HFFc6 (cell line): ENCODE measurements at regions not wholly inside any gene's neighbourhood (a gene's known extent, or its start where the extent isn't known, plus 50 kb on each side); places are given as distances from the start of the nearest gene placed in this dataset.

Source experiments
- DNase-seq: peaks from one replicate; pipeline ENCODE4 v3.0.0-alpha.2; 2018
- H3K27ac Mint-ChIP-seq: 2 replicates; pipeline ENCODE4 v1.8.0; 2020; ENCODE audit warnings: mild to moderate bottlenecking, mixed read lengths
- H3K27me3 Mint-ChIP-seq: 2 replicates; pipeline ENCODE4 v1.8.0; 2021; ENCODE audit warnings: mild to moderate bottlenecking, moderate library complexity, mixed read lengths; ENCODE audit not compliant: insufficient read depth
- H3K36me3 Mint-ChIP-seq: 2 replicates; pipeline ENCODE4 v1.8.0; 2021; ENCODE audit warnings: low read depth, mixed read lengths
- H3K4me1 Mint-ChIP-seq: 2 replicates; pipeline ENCODE4 v1.8.0; 2020; ENCODE audit warnings: low read depth, mixed read lengths
- H3K4me3 Mint-ChIP-seq: 2 replicates; pipeline ENCODE4 v1.8.0; 2020; ENCODE audit warnings: mild to moderate bottlenecking, moderate library complexity, mixed read lengths
- H3K9me3 Mint-ChIP-seq: 2 replicates; pipeline ENCODE4 v1.8.0; 2020; ENCODE audit warnings: mild to moderate bottlenecking, mixed read lengths
- TF ChIP-seq, protein P1 (sequence below): fragments of 200-600 bp; sonication (generic); IDR thresholded peaks from 2 replicates; pipeline ENCODE4 v1.5.0; 2021; ENCODE audit warnings: antibody characterized with exemption, mild to moderate bottlenecking

DNA sequence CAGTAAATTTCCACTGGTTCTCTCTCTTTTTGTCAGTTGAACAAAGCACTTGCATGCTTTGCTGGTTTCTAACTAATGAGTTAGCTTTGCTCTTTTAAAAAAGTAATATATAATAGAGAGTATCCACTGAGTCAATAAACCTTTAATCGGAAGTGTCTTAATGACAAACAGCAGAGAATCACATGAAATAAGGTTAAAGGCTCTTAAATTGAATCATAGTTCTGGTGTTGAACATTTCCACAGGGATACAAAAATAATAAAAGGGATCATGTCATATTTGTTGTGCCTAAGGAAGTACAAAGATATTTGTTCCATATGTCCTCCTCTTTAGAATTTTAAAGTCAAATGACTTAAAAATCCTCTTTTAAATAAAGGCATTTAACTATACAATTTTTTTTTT is 362.6 kb downstream of the LRIG3 start:
- H3K4me3 Mint-ChIP-seq, result no peak overlapping the region
- TF ChIP-seq, protein P1, sequence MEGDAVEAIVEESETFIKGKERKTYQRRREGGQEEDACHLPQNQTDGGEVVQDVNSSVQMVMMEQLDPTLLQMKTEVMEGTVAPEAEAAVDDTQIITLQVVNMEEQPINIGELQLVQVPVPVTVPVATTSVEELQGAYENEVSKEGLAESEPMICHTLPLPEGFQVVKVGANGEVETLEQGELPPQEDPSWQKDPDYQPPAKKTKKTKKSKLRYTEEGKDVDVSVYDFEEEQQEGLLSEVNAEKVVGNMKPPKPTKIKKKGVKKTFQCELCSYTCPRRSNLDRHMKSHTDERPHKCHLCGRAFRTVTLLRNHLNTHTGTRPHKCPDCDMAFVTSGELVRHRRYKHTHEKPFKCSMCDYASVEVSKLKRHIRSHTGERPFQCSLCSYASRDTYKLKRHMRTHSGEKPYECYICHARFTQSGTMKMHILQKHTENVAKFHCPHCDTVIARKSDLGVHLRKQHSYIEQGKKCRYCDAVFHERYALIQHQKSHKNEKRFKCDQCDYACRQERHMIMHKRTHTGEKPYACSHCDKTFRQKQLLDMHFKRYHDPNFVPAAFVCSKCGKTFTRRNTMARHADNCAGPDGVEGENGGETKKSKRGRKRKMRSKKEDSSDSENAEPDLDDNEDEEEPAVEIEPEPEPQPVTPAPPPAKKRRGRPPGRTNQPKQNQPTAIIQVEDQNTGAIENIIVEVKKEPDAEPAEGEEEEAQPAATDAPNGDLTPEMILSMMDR, result no peak
- H3K36me3 Mint-ChIP-seq, result 0 out of 2 replicates have a peak, but pooled peaks cover 4% of the 10 kb centered on the region
- DNase-seq, result no peak
- peaks cover 20% of the 10 kb centered on the region for H3K4me1 Mint-ChIP-seq
- no peaks in the 10 kb centered on the region for H3K9me3 Mint-ChIP-seq
- no peaks in the 10 kb centered on the region for H3K27me3 Mint-ChIP-seq
- peak overlapping the region; percentile 60 for H3K27ac Mint-ChIP-seq

- Mint-ChIP-seq H3K9me3 (no peaks in the 10 kb centered on the region), H3K27me3 (no peaks in the 10 kb centered on the region), H3K27ac (no peak overlapping the region), H3K36me3 (0 out of 2 replicates have a peak, but pooled peaks cover 4% of the 10 kb centered on the region), H3K4me3 (no peak overlapping the region), H3K4me1 (peaks cover 46% of the 10 kb centered on the region)
- DNase-seq, result no peak
- TF ChIP-seq, protein P1, result no peak
These were observed 356.7 kb downstream of the LRIG3 start for GRCh38 chr12:58563621-58564020.

- Mint-ChIP-seq H3K4me1 (peaks cover 46% of the 10 kb centered on the region), H3K27me3 (no peaks in the 10 kb centered on the region), H3K27ac (peak overlapping the region; percentile 34; the same call in 1 of the 2 replicates), H3K36me3 (no peaks in the 10 kb centered on the region), H3K4me3 (no peak overlapping the region), H3K9me3 (no peaks in the 10 kb centered on the region)
- DNase-seq, result no peak
- TF ChIP-seq, protein P1, result no peak
These were observed 355.6 kb downstream of the LRIG3 start for GRCh38 chr12:58564721-58565120.

GRCh38 chr12:58566599-58566998 is 353.7 kb downstream of the LRIG3 start:
- H3K27me3 Mint-ChIP-seq, result no peaks in the 10 kb centered on the region
- no peaks in the 10 kb centered on the region for H3K9me3 Mint-ChIP-seq
- H3K36me3 Mint-ChIP-seq, result no peaks in the 10 kb centered on the region
- H3K4me1 Mint-ChIP-seq, result peaks cover 54% of the 10 kb centered on the region
- DNase-seq, result peak; percentile 89
- TF ChIP-seq, protein P1, result no peak
- peak overlapping the region; percentile 22 for H3K27ac Mint-ChIP-seq
- peak overlapping the region; percentile 60 for H3K4me3 Mint-ChIP-seq

DNA sequence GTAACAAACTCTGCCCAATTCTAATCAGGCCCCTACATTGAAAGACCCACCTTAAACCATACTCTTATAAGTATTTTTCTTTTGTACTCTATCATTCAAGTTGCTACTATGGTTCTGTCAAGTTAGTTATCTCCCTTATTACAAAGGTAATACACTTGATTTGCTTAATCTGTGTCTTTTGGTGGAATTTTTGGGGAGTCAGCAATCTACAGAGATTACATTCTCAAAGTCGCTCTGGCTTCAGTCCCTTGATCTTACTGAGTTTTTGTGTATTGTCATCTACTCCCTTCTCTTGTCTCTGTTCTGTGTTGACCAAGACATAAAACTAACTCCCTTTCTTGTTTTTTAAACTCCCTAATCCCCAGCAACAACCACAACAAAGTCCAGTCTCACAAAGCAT is 353.1 kb downstream of the LRIG3 start:
- Mint-ChIP-seq H3K27me3 (no peaks in the 10 kb centered on the region), H3K4me1 (peaks cover 54% of the 10 kb centered on the region), H3K36me3 (no peaks in the 10 kb centered on the region), H3K4me3 (peak overlapping the region; percentile 60), H3K27ac (peak overlapping the region; percentile 22), H3K9me3 (no peaks in the 10 kb centered on the region)
- no peak for DNase-seq
- TF ChIP-seq, protein P1, result no peak

GRCh38 chr12:58570411-58570810 is 349.9 kb downstream of the LRIG3 start:
- peaks cover 56% of the 10 kb centered on the region for H3K4me1 Mint-ChIP-seq
- no peaks in the 10 kb centered on the region for H3K27me3 Mint-ChIP-seq
- DNase-seq, result no peak
- H3K36me3 Mint-ChIP-seq, result no peaks in the 10 kb centered on the region
- TF ChIP-seq, protein P1, result no peak
- H3K4me3 Mint-ChIP-seq, result no peak overlapping the region
- no peak overlapping the region for H3K27ac Mint-ChIP-seq
- H3K9me3 Mint-ChIP-seq, result no peaks in the 10 kb centered on the region
